SK-N-SH (cell line): ENCODE measurements at regions not wholly inside any gene's neighbourhood (a gene's known extent, or its start where the extent isn't known, plus 50 kb on each side); places are given as distances from the start of the nearest gene placed in this dataset.

Experiments used
- GABPA ChIP-seq: IDR thresholded peaks from 2 replicates; pipeline ENCODE4 v1.4.0; 2012; ENCODE audit warnings: low read depth, mild to moderate bottlenecking
- POLR2AphosphoS5 ChIP-seq: IDR thresholded peaks from 2 replicates; pipeline ENCODE4 v1.6.1; 2012; ENCODE audit warnings: low read depth, low read length
- RFX5 ChIP-seq: IDR thresholded peaks from 2 replicates; pipeline ENCODE4 v1.6.1; 2012; ENCODE audit warnings: mild to moderate bottlenecking, improper control_type of control experiment, low read length
- ZBTB33 ChIP-seq: IDR thresholded peaks from 2 replicates; pipeline ENCODE4 v1.4.0; 2012; ENCODE audit warnings: low read depth, borderline replicate concordance
- TF ChIP-seq, protein P1 (sequence below): fragments of 200-600 bp; sonication (generic); IDR thresholded peaks from 2 replicates; pipeline ENCODE4 v1.6.1; 2017; ENCODE audit warnings: antibody characterized with exemption, mild to moderate bottlenecking, moderate library complexity
- TF ChIP-seq, protein P2 (sequence below): IDR thresholded peaks from 2 replicates; pipeline ENCODE4 v1.4.0; 2012; ENCODE audit warnings: low read depth

DNA sequence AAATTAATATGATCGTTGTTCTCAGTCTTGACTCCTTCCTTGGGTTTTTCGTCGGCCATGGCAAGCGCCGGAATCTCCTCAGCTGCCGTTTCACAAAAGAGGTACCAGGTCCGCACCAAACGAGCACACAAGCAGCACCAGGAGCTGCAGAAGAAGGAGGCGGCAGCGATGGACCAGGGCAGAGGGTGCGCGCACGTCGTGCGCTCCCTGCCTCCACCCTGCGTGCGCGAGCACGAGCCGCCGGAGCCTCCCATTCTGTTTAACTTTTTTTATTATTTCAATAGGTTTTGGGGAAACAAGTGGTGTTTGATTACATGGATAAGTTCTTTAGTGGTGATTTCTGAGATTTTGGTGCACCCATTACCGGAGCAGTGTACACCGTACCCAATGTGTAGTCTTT lies 158.2 kb downstream of the PLS3 start:
- TF ChIP-seq RFX5 (no peak), ZBTB33 (no peak), POLR2AphosphoS5 (no peak), GABPA (no peak)
- TF ChIP-seq, protein P1, sequence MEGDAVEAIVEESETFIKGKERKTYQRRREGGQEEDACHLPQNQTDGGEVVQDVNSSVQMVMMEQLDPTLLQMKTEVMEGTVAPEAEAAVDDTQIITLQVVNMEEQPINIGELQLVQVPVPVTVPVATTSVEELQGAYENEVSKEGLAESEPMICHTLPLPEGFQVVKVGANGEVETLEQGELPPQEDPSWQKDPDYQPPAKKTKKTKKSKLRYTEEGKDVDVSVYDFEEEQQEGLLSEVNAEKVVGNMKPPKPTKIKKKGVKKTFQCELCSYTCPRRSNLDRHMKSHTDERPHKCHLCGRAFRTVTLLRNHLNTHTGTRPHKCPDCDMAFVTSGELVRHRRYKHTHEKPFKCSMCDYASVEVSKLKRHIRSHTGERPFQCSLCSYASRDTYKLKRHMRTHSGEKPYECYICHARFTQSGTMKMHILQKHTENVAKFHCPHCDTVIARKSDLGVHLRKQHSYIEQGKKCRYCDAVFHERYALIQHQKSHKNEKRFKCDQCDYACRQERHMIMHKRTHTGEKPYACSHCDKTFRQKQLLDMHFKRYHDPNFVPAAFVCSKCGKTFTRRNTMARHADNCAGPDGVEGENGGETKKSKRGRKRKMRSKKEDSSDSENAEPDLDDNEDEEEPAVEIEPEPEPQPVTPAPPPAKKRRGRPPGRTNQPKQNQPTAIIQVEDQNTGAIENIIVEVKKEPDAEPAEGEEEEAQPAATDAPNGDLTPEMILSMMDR: no peak
- TF ChIP-seq, protein P2, sequence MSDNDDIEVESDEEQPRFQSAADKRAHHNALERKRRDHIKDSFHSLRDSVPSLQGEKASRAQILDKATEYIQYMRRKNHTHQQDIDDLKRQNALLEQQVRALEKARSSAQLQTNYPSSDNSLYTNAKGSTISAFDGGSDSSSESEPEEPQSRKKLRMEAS: no peak
